T-helper 1 cell treated with Interleukin-12 subunit alpha and Interleukin-12 subunit beta and Interleukin-4 antibody, amounts not matched to agents 30 μg/mL and 1 μg/mL, for 36 hours (primary cell): ENCODE measurements at regions not wholly inside any gene's neighbourhood (a gene's known extent, or its start where the extent isn't known, plus 50 kb on each side); places are given as distances from the start of the nearest gene placed in this dataset.
"Not testable (repeated sequence)": the region's sequence is repeated elsewhere in the genome, so short reads cannot be mapped to it uniquely, and the experiment has no call there.

Source experiments
- H3K27ac Mint-ChIP-seq: one replicate; pipeline ENCODE4 v1.8.0; 2021; ENCODE audit warnings: mild to moderate bottlenecking, mixed read lengths
- H3K27me3 Mint-ChIP-seq: one replicate; pipeline ENCODE4 v1.8.0; 2021; ENCODE audit warnings: low read depth, mixed read lengths
- H3K36me3 Mint-ChIP-seq: one replicate; pipeline ENCODE4 v1.8.0; 2021; ENCODE audit warnings: low read depth, mixed read lengths
- H3K4me1 Mint-ChIP-seq: one replicate; pipeline ENCODE4 v1.8.0; 2021; ENCODE audit warnings: low read depth, mixed read lengths
- H3K4me3 Mint-ChIP-seq: one replicate; pipeline ENCODE4 v1.8.0; 2021; ENCODE audit warnings: mild to moderate bottlenecking, moderate library complexity, mixed read lengths
- H3K9me3 Mint-ChIP-seq: one replicate; pipeline ENCODE4 v1.8.0; 2021; ENCODE audit warnings: mixed read lengths

DNA sequence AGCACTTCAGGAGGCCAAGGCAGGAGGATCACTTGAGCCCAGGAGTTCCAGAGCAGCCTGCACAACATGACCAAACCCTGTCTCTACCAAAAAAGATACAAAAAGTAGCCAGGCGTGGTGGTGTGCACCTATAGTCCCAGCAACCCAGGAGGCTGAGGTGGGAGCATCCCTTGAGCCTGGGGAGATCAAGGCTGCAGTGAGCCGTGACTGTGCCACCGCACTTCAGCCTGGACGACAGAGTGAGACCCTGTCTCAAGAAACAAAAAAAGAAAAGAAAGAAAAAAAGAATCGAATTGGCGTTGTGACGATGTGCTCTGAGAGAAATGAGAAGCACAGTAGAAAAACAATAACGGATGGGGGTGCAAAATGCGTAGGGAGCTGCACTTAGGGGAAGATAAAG lies 101.4 kb downstream of the NDFIP1 start:
- H3K27ac Mint-ChIP-seq, result no peak overlapping the region
- H3K9me3 Mint-ChIP-seq, result no peaks in the 10 kb centered on the region
- no peaks in the 10 kb centered on the region for H3K36me3 Mint-ChIP-seq
- H3K4me3 Mint-ChIP-seq, result no peak overlapping the region
- no peaks in the 10 kb centered on the region for H3K4me1 Mint-ChIP-seq
- H3K27me3 Mint-ChIP-seq, result no peaks in the 10 kb centered on the region

DNA sequence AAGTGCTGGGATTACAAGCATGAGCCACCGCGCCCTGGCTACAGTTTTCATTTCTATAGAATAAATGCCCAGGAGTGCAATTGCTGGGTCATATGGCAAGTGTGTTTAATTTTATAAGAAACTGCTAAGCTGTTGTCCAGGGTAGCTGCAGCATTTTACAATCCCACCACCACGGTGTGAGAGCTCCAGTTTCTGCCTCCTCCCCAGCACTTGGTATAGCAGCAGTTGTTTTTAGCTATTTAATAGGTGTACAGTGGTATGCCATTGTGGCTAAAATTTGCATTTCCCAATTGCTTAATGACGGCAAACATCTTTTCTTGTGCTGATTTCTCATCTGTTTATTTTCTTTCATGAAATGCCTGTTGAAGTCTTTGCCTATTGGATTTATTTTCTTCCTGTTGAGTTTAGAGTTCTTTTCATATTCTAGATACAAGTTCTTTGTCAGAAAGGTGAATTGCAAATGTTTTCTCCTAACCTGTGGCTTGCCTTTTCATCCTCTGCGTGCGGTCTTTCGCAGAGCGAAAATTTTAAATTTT lies 100.3 kb downstream of the NDFIP1 start:
- H3K27me3 Mint-ChIP-seq, result no peaks in the 10 kb centered on the region
- H3K4me3 Mint-ChIP-seq, result no peak overlapping the region
- no peak overlapping the region for H3K27ac Mint-ChIP-seq
- H3K9me3 Mint-ChIP-seq, result no peaks in the 10 kb centered on the region
- H3K36me3 Mint-ChIP-seq, result no peaks in the 10 kb centered on the region
- no peaks in the 10 kb centered on the region for H3K4me1 Mint-ChIP-seq

DNA sequence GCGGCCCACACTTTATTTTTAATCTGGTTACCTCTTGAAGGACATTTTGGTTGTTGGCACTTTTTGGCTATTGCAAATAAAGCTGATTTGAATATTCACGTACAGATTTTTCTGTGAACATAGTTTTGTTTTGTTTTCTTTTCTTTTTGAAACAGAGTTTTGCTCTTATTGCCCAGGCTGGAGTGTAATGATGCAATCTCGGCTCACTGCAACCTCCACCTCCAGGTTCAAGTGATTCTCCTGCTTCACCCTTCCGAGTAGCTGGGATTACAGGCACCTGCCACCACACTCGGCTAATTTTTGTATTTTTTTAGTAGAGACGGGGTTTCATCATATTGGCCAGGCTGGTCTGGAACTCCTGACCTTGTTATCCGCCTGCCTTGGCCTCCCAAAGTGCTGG lies 99.7 kb downstream of the NDFIP1 start:
- H3K4me3 Mint-ChIP-seq, H3K27ac Mint-ChIP-seq, H3K27me3 Mint-ChIP-seq, H3K9me3 Mint-ChIP-seq, H3K4me1 Mint-ChIP-seq, H3K36me3 Mint-ChIP-seq: not testable (repeated sequence)

DNA sequence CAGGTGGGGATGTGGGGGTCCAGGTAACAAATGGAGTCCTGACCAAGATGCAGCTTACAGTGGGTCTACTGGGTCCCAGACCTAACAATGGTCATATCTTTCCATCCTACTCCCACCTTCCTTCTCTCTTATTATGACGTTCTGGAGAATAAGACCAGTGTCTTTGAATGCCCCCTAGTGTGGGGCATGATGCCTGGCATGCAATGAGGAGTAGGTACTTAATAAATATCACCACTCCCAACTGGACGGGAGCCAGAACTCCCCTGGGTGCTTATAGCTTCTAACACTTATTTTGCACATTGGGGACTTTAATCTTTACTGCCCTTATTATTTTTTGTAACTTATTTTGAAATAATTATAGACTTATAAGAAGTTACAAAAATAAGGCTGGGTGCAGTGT lies 98.2 kb downstream of the NDFIP1 start:
- Mint-ChIP-seq H3K9me3 (no peaks in the 10 kb centered on the region), H3K36me3 (no peaks in the 10 kb centered on the region), H3K4me3 (no peak overlapping the region), H3K27me3 (peaks cover 3% of the 10 kb centered on the region), H3K27ac (no peak overlapping the region), H3K4me1 (no peaks in the 10 kb centered on the region)

DNA sequence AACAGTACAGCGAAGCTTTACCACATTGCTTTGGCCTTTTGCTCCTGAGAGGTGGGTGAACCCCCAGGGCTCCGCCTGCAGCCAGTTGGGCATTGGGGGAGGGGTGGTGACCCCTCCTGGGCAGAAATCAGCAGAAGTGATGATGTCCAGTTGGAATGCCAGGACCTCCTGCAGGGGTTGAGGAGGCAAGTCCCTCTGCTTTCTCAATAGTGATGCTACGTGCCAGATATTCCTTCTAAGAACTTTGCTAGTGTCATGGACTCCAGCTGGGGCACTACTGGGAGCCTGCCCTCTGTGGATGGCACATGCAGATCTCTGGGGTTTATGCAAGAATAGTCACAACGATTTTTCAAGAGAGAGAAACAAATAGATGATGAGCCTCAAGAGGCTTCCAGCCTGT lies 95.6 kb downstream of the NDFIP1 start:
- Mint-ChIP-seq H3K36me3 (no peaks in the 10 kb centered on the region), H3K27ac (no peak overlapping the region), H3K4me1 (no peaks in the 10 kb centered on the region), H3K27me3 (peaks cover 12% of the 10 kb centered on the region), H3K4me3 (no peak overlapping the region), H3K9me3 (no peaks in the 10 kb centered on the region)
